ENCODE measurements at regions not wholly inside any gene's neighbourhood (a gene's known extent, or its start where the extent isn't known, plus 50 kb on each side); places are given as distances from the start of the nearest gene placed in this dataset.

DNA sequence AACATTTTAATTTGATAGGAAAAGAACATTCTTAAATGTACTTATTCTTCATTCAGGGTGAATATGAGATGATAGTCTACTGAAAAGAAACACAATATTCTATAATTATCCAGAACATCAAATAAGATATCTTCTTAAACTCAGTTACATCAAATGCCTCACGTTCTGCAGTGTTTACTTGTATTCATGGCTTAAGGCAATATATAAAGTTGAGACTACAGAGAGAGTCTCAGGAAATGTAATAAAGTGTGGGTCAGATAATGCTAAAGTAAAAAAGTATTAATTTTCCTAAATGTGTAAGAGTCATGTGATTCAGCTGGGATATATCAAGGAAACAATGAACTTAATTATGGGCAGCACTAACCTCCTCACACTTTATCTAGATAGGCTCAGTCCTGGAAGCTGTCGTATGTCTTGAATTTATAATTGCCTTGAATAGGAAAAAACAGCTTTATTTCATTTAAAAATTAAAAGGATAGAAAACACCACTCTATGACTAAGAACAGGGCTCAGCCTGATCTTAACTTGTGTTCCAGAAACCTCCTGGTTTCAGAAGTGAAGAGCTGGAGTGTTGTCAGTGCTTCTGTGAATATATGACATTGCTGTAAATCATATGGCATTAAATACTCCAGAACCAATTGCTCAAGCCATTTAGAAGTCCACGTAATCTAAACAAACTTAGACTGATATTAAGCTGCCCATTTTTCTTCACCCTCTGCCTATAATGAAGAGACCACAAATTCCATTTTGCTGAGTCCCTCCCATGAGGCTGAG is 240.2 kb downstream of the FSIP2 start:
- no peak for DNase-seq (ENCODE audit: low read depth, low spot score)
- BruUV-seq (replicated peaks): no TSS peak
- H3K4me1 ChIP-seq (ENCODE audit: control insufficient read depth, extremely low read depth, insufficient read depth, low read length): no peaks in the 10 kb centered on the region
- TF ChIP-seq GATA2 (IDR thresholded peaks at IDR 0.05; ENCODE audit: insufficient read depth, insufficient read length, low read depth, low read length) (no peak), POLR2A (IDR thresholded peaks at IDR 0.05; ENCODE audit: low read depth, low read length) (no peak), FOS (IDR thresholded peaks at IDR 0.05; ENCODE audit: borderline replicate concordance, insufficient read depth, low read length) (no peak), POLR2AphosphoS5 (IDR thresholded peaks at IDR 0.05; ENCODE audit: insufficient read depth, low read depth, low read length) (no peak), MYC (IDR thresholded peaks at IDR 0.05; ENCODE audit: low read depth, low read length) (no peak), JUN (IDR thresholded peaks at IDR 0.05; ENCODE audit: borderline replicate concordance, insufficient read depth, insufficient read length, low read depth) (no peak), EZH2 (IDR thresholded peaks at IDR 0.05; ENCODE audit: borderline replicate concordance, low read depth, low read length, severe bottlenecking) (no peak)
- TF ChIP-seq, protein P1, sequence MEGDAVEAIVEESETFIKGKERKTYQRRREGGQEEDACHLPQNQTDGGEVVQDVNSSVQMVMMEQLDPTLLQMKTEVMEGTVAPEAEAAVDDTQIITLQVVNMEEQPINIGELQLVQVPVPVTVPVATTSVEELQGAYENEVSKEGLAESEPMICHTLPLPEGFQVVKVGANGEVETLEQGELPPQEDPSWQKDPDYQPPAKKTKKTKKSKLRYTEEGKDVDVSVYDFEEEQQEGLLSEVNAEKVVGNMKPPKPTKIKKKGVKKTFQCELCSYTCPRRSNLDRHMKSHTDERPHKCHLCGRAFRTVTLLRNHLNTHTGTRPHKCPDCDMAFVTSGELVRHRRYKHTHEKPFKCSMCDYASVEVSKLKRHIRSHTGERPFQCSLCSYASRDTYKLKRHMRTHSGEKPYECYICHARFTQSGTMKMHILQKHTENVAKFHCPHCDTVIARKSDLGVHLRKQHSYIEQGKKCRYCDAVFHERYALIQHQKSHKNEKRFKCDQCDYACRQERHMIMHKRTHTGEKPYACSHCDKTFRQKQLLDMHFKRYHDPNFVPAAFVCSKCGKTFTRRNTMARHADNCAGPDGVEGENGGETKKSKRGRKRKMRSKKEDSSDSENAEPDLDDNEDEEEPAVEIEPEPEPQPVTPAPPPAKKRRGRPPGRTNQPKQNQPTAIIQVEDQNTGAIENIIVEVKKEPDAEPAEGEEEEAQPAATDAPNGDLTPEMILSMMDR (IDR thresholded peaks at IDR 0.05; ENCODE audit: extremely low read depth in 1 of 2, insufficient read depth in 1 of 2, low read depth in 1 of 2, low read length in 2 of 2): no peak
- TF ChIP-seq, protein P2, sequence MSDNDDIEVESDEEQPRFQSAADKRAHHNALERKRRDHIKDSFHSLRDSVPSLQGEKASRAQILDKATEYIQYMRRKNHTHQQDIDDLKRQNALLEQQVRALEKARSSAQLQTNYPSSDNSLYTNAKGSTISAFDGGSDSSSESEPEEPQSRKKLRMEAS (IDR thresholded peaks at IDR 0.05; ENCODE audit: insufficient read depth, insufficient read length): no peak
- no peak overlapping the region for H3K9ac ChIP-seq (replicated peaks; ENCODE audit: extremely low read depth, insufficient read depth, low read length)
- H3K4me3 ChIP-seq (replicated peaks in 1 of 3; ENCODE audit: insufficient read depth in 1 of 3, low read depth in 1 of 3, low read length in 3 of 3): no peak overlapping the region
- H3K4me2 ChIP-seq (ENCODE audit: insufficient read depth, low read length): no peak overlapping the region
- no peak for FAIRE-seq
- no peaks in the 10 kb centered on the region for H3K36me3 ChIP-seq (ENCODE audit: control insufficient read depth in 2 of 2, extremely low read depth in 1 of 2, insufficient read depth in 2 of 2, low read length in 2 of 2)
- ChIA-PET POLR2A (no interaction called here), CTCF (interaction anchor here (1.1 kb wide), 1 partner anchor 55 kb away, joined by 4 read pairs; no protein-coding TSS in a partner anchor)
- dilution Hi-C loops (cut with MboI; ENCODE audit: extremely low pct_ligation_motif_present, low sequenced_read_pairs): no loop called here
- no peak overlapping the region for H2AFZ ChIP-seq (ENCODE audit: low read depth, low read length)
- H3K79me2 ChIP-seq (ENCODE audit: control insufficient read depth, insufficient read depth, low read length): no peaks in the 10 kb centered on the region
- H4K20me1 ChIP-seq (replicated peaks; ENCODE audit: control insufficient read depth, extremely low read depth, insufficient read depth, low read length): no peaks in the 10 kb centered on the region
- no peak overlapping the region for H3K27ac ChIP-seq (ENCODE audit: insufficient read depth, low read depth, low read length)
- intact Hi-C loops (cut with micrococcal nuclease): loop anchor here (5.0 kb wide), 1 partner anchor 278 kb away; no protein-coding TSS in a partner anchor
- no peaks in the 10 kb centered on the region for H3K9me1 ChIP-seq (replicated peaks; ENCODE audit: control insufficient read depth, extremely low read depth, insufficient read depth, low read length)
- no peaks in the 10 kb centered on the region for H3K9me3 ChIP-seq (replicated peaks; ENCODE audit: control insufficient read depth, insufficient read depth, low read length)
- no peaks in the 10 kb centered on the region for H3K27me3 ChIP-seq (ENCODE audit: control insufficient read depth in 2 of 2, insufficient read depth in 2 of 2, low read length in 2 of 2)

Data from endothelial cell of umbilical vein (primary cell).